HG02588 (cell line): ENCODE measurements at regions not wholly inside any gene's neighbourhood (a gene's known extent, or its start where the extent isn't known, plus 50 kb on each side); places are given as distances from the start of the nearest gene placed in this dataset.
A peak's percentile ranks its signal among the peaks of the same experiment; 100 is the strongest.

Experiments
- ATAC-seq: cut with Tn5 transposase; IDR thresholded peaks from one replicate; pipeline ENCODE4 v1.9.1; 2021; ENCODE audit warnings: mild to moderate bottlenecking, moderate library complexity; ENCODE audit not compliant: unreplicated experiment

DNA sequence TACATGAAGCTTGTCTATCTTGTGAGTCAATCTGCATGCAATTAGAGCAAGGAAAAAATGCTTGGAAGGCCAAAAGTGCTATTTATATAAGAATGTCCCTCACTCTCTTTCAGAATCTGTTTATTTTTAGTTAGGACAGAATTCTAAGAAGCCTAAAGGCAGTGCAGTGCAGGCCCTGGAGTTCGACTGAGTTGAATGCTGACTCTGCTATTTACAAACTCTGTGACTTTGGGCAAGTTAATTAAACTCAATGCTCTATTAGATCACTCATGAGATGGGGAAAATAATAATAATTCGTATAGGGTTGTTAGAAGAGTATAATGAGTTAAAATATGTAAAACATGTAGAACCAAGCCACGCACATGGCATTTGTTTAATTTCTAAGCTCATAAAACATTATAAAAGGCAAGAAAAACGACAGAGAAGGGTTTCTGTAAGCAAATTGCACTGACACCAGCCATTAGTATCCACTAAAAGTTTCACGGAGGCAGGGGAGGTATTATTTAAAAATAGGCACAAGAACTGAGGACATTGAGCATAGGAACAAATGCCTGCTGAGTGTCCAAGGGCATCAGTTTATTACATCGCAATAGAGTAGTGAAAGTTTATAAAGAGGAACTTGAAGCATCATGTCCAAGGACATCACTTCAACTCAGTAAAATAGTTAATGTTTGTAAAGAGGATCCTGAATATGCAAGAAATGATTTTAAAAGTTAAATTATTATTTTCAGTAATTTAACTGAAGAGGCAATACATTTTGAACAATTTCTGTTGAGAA lies 115.0 kb upstream of the INPP4B start:
- ATAC-seq = no peak

DNA sequence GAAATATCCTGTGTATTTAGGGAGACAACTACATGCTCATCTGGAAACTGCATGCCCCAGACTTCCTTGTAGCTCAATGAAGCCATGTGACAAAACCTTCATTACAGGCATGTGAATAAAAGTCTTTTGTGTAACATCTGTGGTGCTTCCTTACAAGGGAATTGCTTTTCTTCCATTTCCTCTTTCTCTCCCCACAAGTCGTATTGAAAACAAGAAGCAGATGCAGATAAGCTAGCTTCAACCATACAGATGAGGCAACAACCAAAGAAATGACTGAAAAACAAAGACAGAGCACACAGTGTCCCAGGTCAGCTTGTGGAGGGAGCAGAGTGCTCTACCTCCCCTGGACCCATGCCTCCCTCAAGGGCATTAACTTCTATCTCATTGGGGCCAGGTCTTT lies 115.8 kb upstream of the INPP4B start:
- ATAC-seq = peak; percentile 49

DNA sequence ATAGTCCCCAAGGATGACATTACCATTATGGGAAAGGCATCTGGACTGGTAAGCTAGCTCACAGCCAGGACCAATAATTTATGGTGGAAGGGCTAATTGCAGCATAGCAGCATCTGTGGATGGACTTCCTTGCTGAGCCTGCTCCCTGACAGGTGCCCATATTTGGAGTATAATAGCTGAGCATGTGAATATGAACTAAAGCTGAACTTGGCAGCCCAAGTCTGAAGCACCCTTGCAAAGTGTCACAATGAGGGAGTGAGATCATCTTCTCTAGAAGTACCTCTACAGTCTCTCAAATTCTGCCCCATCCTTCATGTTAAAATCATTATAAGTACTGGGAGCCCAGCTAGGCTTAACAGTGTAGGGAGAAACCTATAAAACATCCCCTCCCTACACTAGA lies 128.2 kb upstream of the INPP4B start:
- no peak for ATAC-seq

DNA sequence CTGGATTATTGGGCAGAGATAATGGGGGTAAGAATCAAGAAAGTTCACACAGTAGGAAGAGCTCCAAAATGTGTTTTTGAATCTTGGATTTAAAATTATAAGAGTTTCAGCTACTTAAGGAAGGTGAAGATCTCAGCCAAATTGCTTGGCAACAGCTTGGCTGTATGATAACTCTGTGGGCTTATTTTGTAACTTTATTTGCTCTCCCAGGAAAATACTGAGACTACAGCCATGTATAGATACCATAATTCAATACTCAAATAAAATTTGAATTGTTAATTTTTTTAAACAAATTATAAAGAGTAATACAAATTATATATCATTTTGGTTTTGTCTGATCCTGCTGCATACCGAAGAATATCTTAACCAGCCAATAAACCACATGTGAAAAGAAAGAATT lies 129.5 kb upstream of the INPP4B start:
- no peak for ATAC-seq

DNA sequence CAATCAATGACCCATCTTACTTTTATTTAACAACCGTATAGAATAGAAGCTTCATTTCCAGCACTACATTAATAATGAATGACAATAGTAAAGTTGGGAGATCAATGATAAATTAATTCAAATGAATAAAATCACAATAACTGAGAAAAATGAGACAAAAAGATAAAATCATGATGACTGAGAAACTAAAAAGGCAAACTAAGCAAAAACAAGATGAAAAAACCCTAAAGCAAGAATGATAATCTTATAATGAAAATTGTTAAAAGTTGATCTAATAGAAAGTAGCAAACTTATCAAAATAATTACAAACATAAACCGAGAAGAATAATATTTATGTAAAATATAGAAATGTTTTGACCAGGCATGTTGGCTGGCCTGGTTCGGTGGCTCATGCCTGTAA lies 130.4 kb upstream of the INPP4B start:
- ATAC-seq = no peak

DNA sequence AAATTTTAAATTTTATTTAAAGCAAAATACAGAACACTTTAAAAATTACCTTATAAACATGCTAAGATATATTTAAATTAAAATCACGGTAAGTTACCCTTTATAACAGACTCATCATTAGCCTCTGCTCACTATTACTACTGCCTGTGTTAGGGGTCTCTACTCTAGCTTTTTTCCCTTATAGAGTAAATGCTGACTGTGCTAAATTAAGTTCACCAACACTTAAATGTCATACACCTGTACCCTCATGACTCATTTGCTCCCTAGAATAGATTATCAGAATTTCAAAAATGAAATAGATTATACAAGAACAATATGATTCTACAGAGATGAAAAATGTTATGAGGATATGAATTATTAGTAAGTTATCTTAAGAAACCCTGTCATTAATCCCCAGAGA lies 131.1 kb upstream of the INPP4B start:
- no peak for ATAC-seq

DNA sequence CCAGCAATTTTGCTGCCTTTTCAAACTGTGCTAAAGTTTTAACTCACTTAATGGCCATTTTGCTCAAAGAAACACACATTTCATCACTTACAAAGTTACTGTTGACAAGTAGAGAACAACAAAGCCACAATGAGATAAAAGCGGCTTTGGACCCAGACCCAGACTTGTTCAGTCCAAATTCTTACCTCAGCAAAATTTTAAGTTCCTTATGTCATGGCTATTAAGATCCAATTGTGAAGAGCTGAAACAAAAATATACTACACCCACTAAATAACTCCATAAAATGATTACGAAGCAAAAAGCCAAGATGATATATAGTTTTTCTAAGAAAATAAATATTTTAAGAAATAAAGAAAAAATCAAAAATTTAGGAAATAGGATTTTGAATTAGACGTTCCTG lies 137.0 kb upstream of the INPP4B start:
- ATAC-seq = no peak

DNA sequence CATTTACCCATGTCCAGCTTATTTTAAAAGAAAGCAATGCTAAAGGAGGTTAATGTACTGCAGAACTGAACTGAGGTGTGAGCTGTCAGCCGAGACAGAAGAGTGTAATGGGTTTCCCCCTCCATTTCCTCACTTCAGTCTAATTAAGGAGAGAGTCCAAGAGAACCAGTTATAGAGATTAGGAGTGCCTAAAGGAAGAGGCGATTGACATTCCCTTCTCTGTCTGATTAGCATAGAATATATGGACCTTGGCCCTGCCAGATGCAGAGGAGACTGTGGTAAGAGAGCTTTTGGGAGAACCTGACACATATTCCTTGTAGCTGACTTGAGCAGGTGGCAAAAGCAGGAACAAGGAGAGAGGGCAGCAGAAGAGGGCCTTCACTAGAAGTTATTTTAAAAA lies 137.5 kb upstream of the INPP4B start:
- ATAC-seq = no peak

DNA sequence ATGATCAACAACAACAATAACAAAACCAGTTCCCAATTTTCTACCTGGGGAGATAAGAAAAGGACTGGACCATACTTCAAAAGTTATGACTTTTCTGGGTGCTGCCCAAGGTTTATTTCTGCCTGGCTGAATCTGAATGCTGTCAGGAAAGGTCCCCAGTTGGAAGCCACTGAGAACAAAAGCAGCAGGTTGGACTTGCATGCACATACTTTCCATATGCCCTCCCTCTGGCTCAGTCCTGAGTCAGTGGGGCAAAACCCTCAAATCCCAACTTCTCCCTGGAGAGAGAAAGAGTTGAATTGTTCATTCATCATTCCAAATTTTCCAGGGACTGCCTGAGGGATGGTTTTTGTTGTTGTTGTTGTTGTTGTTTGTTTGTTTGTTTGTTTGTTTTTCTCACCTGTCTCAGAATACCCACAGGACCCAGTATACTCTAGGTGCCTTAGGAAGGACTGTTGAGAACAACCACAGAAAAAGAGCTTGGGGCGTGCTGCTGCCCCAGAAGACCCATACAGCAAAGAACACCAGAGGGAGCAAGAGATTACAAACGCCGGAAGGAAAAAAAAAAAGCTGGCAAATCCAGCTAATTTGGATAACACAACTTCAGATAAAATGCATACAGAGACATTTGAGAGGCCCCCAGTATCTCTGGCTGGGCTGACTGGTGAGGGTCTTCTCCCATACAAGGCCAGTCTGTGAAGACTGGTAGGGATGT lies 138.9 kb upstream of the INPP4B start:
- ATAC-seq = no peak

DNA sequence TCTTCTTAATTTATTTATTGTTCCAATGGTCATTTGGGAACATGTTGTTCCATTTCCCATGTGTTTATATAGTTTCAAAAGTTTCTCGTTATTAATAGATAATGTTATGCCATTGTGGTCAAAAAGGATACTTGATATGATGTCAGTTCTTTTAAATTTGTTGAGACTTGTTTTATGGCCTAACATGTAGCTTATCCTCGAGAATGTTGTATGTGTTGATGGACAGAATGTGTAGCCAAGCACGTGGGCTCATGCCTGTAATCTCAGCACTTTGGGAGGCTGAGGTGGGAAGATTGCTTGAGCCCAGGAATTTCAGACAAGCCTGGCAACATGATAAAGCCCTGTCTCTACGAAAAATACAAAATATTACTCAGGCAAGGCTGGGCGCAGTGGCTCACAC lies 168.5 kb upstream of the USP38 start:
- no peak for ATAC-seq

DNA sequence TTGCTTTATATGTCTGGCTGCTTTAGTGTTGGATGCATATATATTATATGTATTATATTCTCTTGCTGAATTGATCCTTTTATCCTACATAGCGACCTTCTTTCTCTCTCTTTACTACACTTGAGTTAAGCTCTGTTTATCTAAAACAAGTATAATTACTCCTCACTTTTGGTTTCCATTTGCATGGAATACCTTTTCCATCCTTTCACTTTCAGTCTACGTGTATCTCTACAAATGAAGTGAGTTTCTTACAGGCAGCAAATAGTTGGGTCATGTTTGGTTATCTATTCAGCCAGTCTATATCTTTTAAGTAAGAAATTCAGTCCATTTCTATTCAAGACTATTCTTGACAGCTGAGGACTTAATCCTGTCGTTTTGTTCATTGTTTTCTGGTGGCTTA lies 167.5 kb upstream of the USP38 start:
- ATAC-seq = no peak

DNA sequence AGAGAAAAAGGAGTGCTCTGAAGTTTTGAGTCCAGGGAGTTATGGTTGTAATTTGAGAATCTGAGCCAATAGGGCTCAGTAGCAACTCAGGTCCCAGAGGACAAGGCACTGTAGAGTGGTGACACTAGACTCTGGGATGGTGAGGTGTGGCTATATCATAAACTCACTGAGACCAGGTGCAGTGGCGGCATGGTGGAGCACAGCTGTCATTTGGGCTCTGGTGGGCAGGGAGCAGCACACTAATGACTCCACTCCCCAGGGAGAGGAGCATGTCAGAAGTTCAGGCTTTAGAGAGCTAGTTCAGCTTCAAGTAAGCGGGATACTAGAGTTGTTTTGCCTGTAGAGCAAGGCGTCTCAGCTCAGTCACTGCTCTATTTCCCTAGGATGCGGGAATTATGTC lies 165.4 kb upstream of the USP38 start:
- no peak for ATAC-seq

DNA sequence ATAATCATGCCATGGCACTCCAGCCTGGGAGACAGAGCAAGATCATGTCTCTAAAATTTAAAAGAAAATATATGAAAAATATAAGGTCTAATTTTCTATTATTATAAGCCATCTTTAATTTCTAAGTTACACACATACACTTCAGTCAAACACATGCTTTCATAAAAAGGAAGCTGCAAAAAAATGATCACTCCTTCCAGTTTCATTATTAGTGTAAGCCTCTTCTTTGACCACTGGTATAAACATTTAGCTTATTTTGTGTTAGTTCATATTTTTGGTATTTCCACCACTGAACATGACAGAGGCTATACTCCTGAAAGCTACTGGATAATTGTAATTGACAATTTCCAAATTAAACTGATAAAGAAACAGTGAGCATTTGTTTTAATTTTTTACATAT lies 163.3 kb upstream of the USP38 start:
- peak; percentile 73 for ATAC-seq

DNA sequence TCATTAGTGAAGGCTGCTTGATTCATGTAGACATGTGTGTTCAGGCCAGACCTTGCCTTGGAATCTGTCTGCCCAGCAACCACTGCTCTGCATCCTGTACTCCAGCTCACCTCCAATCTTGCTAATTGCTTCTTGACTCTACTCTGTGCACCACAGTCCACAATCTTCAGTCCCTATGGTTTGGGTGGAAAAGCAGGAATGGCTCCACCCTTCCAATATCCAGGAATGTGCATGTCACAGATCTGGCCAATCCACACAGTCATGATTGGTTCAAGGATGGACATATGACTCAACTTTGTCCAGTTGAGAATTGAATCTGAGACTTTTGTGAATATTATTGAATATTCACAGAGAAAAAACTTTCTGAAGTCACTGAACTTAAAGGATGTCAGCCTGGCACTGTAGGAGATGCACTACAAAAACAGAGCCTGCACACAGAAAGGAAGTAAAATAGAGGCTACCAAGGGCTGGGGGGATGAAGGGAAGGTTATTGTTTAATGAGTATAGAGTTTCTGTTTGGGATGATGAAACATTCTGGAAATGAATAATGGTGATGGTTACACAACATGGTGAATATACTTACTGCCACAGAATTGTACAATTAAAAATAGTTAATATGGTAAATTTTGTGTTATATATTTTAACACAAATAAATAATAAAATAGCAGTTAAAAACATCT lies 161.3 kb upstream of the USP38 start:
- no peak for ATAC-seq

DNA sequence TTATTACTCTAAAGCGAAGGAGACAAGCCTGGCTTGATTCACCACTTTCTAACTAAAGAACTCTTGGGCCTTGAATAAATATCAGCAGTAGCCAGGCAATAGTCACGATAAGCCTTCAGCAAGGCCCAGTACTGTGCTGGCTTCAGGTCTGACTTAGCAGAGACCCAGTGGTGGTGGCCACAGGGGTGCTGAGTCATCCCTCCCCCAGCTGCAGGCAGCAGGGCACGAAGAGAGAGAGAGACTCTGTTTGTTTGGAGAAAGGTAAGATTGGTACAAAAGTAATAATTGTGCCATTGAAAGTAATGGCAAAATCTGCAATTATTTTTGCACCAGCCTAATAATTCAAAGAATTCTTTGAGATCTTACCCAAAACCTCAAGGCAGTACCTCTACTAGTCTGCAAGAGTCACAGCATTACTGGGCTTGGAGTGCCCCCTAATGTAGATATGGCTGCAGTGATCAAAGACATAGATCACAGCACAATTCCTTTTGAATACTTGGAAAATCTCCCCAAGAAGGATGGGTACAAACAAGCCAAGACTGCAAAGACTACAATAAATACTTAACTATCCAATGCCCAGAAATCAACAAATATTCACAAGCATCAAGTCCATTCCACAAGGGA lies 159.5 kb upstream of the USP38 start:
- ATAC-seq = peak; percentile 50

DNA sequence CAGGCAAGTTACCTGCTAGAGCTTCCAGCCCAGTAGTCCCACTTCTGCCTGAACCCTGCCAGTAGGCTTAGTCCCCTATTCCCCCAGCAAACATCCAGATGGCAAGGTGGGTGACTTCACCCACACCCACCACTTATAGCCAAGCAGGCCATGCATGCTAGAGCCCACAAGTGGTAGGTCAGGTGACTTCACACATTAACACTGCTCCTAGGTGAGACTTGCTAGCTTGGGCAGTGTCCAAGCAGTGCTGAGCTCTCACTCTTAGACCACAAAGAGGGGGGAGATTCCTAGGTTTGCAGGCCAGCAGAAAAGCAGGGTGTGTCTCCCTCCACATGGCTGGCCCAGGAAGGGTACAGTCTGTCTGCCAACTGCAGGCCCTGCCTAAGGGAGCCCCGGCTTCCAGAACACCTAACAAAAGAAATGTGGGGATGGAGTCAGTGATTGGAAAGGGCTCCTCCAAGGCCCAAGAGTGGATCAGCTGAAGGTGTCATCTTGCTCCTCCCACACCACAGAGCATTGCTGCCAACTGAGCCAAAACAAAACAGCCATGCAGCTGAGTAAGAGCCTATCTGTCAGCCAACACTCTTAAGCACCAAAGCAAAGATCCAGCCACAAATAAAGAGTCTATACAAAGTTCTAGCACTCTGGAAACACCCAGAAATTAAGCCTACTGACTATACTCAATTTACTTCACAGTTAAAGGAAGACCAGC lies 158.1 kb upstream of the USP38 start:
- ATAC-seq = no peak

DNA sequence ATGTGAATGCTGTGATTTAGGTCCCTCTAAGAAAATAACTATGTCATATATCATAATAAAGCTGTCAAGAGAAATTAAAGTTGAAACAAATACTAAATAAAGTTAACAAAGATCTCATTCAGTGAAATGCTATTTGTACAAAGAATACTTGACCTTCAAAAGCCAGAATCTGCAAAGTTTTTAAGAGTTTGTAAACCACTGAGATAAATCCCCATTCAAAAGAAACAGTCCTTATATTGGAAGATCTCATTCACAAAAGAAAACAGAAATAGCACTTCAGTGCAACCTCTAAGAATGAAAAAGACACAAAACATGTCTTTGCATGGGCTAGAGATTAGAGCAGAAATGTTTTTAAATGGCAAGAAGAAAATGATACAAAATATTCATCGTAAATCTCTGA lies 149.1 kb upstream of the USP38 start:
- no peak for ATAC-seq

DNA sequence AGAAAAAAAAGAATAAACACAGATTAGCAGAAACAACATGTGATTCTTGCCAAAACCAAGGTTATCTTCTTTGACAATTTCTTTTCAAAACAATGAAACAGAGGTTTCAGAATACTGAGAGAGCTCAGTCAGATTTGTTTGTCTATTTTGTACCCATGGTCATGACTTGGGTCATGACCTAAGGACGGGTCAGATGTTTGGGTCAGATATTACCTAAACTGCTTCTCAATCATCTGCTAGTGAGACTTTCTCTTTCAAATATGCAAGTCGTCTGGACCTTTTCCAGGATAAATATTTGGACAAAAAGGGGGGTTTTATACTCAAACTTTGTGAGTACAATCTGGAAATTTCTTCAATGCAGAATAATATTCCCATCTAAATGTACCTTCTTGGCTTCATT lies 148.3 kb upstream of the USP38 start:
- ATAC-seq = no peak

DNA sequence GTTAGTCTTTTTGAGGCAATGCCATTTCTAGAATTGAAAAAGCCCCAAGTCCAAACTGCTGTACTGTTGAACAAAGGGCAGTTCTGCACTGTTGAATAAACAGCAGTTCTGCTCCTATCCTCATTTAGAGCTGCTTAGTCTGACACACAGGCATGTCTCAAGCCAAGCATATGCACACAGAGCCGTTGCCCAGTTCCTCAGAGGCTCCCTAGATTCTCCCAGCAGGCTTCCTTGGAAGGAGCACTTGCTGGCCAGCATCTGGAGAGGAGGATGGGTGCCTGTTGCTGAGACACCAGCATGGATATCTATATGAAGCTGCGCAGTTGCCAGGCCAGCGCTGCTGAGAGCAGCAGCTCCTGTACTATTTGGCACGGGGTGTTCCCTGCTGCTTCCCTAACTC lies 138.3 kb upstream of the USP38 start:
- ATAC-seq = no peak

DNA sequence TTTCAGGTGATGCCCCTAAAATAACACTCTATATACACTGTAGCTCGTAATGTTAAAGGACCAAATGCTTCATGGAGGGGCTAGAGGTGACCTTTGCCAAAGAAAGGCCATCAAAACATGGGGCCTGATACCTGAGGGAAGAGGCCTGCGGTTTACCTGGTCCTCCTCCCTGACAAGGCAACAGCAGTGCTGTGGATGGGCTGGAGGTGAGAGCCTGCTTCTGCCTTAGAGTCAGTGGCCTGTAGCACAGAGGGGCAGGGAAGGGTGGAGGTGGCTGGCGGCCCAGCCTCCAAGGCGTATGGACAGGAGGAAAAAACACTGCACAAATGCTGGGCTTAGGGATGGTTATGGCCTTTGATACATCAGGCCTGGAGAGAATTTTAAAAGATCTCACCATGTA lies 137.8 kb upstream of the USP38 start:
- ATAC-seq = no peak

DNA sequence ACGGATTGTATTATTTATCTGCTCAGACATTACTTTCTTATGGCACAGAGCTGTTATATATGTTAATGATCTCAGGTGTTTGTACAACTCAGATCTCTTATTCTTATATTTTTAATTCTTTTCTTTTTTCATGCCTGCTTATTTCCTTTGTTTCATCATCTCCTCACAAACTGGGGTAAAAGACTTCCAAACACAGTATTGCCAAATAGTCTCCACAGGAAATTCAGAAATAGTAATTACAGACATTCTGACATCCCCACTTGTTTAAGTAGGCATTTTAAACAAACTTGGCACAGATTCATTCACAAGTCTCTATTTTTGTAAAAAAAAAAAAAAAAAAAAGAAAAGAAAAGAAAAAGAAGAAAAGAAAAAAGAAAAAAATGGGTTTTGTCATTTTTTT lies 129.7 kb upstream of the USP38 start:
- ATAC-seq = no peak
